DOHH2 (cell line): ENCODE measurements at regions not wholly inside any gene's neighbourhood (a gene's known extent, or its start where the extent isn't known, plus 50 kb on each side); places are given as distances from the start of the nearest gene placed in this dataset.
"Not testable (repeated sequence)": the region's sequence is repeated elsewhere in the genome, so short reads cannot be mapped to it uniquely, and the experiment has no call there.

Experiments used
- H3F3A ChIP-seq: fragments of 200-600 bp; sonication (generic), shearing (Covaris generic); 2 replicates; pipeline ENCODE4 v1.6.0; 2016; ENCODE audit warnings: antibody characterized with exemption, mild to moderate bottlenecking; ENCODE audit not compliant: control insufficient read depth, insufficient read depth
- H3K27ac ChIP-seq: fragments of 200-600 bp; sonication (generic); 2 replicates; pipeline ENCODE4 v1.5.1; 2014; ENCODE audit warnings: low read depth, mild to moderate bottlenecking, low read length, moderate library complexity
- H3K27me3 ChIP-seq: fragments of 200-600 bp; sonication (generic); 2 replicates; pipeline ENCODE4 v1.6.1; 2014; ENCODE audit warnings: mild to moderate bottlenecking, low read length, mixed read lengths; ENCODE audit not compliant: control insufficient read depth
- H3K36me3 ChIP-seq: fragments of 200-600 bp; sonication (generic); 2 replicates; pipeline ENCODE4 v1.6.1; 2014; ENCODE audit warnings: mild to moderate bottlenecking, low read length, moderate library complexity, mixed read lengths; ENCODE audit not compliant: control insufficient read depth
- H3K4me1 ChIP-seq: fragments of 200-600 bp; sonication (generic); 2 replicates; pipeline ENCODE4 v1.6.1; 2014; ENCODE audit warnings: mild to moderate bottlenecking, low read length, mixed read lengths; ENCODE audit not compliant: control insufficient read depth
- H3K4me2 ChIP-seq: fragments of 200-600 bp; sonication (generic); 2 replicates; pipeline ENCODE4 v1.6.0; 2014; ENCODE audit warnings: mild to moderate bottlenecking, low read length, moderate library complexity
- H3K4me3 ChIP-seq: fragments of 200-600 bp; sonication (generic); 2 replicates; pipeline ENCODE4 v1.5.1; 2014; ENCODE audit warnings: mild to moderate bottlenecking, low read length, mixed read lengths
- H3K79me2 ChIP-seq: fragments of 200-600 bp; sonication (generic); 2 replicates; pipeline ENCODE4 v1.6.1; 2014; ENCODE audit warnings: mild to moderate bottlenecking, low read length, mixed read lengths; ENCODE audit not compliant: control insufficient read depth
- H3K9me2 ChIP-seq: fragments of 200-600 bp; sonication (generic); replicated peaks from 2 replicates; pipeline ENCODE4 v1.6.1; 2014; ENCODE audit warnings: mild to moderate bottlenecking, low read length, mixed read lengths; ENCODE audit not compliant: control insufficient read depth
- H3K9me3 ChIP-seq: fragments of 200-600 bp; sonication (generic); 2 replicates; pipeline ENCODE4 v1.6.1; 2014; ENCODE audit warnings: antibody characterized with exemption, low read length, mixed read lengths; ENCODE audit not compliant: control insufficient read depth, insufficient read depth
- H4K20me1 ChIP-seq: fragments of 200-600 bp; sonication (generic); 2 replicates; pipeline ENCODE4 v1.6.0; 2014; ENCODE audit warnings: low read depth, mild to moderate bottlenecking, antibody characterized with exemption, low read length, moderate library complexity; ENCODE audit not compliant: control insufficient read depth, insufficient read depth
- EZH2phosphoT487 ChIP-seq: fragments of 200-600 bp; sonication (generic); IDR thresholded peaks from 2 replicates; pipeline ENCODE4 v1.6.1; 2017; ENCODE audit warnings: borderline replicate concordance, mild to moderate bottlenecking, antibody characterized with exemption, low read length, moderate library complexity, mixed read lengths
- TF ChIP-seq, protein P1 (sequence below): fragments of 200-600 bp; sonication (generic); IDR thresholded peaks from one replicate; pipeline ENCODE4 v1.5.1; 2014; ENCODE audit warnings: antibody characterized with exemption, mild to moderate bottlenecking, low read depth, low read length; ENCODE audit not compliant: poor library complexity, severe bottlenecking

DNA sequence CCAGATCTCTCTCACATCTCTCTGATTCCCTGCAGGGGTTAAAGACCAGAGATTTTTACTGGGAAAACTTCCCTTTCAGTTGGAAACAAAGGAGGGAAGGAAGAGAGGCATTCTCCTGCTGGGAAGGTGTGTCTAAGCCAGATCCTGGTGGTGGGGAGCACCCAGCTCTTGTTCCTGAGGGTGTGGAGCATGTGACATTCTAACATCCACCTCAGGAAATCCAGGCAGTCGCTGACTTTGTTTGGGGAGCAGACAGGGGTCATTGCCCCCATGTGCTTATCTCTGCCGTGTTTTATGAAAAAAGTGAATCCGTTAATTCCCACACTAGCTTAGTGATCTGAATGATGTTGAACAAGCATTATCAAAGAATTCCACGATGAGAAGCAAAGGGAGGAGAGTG, 431.7 kb upstream of the AMELY start:
- Histone ChIP-seq H3K27ac (no peak overlapping the region), H3K4me1 (peaks cover 13% of the 10 kb centered on the region), H3K4me2 (no peak overlapping the region), H3K79me2 (no peaks in the 10 kb centered on the region), H3F3A (no peaks in the 10 kb centered on the region), H3K9me3 (no peaks in the 10 kb centered on the region), H3K9me2 (no peaks in the 10 kb centered on the region), H3K36me3 (peaks cover 7% of the 10 kb centered on the region; the same call in 1 of the 2 replicates), H4K20me1 (no peaks in the 10 kb centered on the region), H3K4me3 (no peak overlapping the region), H3K27me3 (no peaks in the 10 kb centered on the region)
- TF ChIP-seq, protein P1, sequence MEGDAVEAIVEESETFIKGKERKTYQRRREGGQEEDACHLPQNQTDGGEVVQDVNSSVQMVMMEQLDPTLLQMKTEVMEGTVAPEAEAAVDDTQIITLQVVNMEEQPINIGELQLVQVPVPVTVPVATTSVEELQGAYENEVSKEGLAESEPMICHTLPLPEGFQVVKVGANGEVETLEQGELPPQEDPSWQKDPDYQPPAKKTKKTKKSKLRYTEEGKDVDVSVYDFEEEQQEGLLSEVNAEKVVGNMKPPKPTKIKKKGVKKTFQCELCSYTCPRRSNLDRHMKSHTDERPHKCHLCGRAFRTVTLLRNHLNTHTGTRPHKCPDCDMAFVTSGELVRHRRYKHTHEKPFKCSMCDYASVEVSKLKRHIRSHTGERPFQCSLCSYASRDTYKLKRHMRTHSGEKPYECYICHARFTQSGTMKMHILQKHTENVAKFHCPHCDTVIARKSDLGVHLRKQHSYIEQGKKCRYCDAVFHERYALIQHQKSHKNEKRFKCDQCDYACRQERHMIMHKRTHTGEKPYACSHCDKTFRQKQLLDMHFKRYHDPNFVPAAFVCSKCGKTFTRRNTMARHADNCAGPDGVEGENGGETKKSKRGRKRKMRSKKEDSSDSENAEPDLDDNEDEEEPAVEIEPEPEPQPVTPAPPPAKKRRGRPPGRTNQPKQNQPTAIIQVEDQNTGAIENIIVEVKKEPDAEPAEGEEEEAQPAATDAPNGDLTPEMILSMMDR, result no peak
- TF ChIP-seq EZH2phosphoT487, result no peak

DNA sequence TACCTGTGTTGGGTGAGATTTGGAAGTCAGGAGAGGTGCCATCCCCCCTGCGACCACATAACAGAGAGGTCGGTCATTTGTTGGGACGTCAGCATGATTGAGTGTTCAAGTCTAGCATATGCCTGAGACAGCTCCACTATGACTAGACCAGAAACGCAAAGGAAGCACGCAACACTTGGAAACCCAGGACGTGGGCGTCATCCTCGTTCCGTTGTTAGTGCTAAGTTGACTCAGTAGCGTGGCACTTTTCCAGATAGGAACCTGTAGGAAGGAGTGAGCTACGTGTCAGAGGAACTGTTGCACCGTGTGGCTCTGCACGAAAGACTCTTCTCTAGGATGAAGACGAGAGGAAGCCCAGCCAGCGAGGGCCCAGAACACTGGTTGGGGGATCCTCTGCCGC, 431.2 kb upstream of the AMELY start:
- not testable (repeated sequence) for H3K9me2 ChIP-seq, H4K20me1 ChIP-seq, H3K27me3 ChIP-seq, H3K9me3 ChIP-seq, H3F3A ChIP-seq, H3K4me2 ChIP-seq, H3K4me3 ChIP-seq, H3K79me2 ChIP-seq, H3K27ac ChIP-seq
- Histone ChIP-seq H3K36me3 (peaks cover 12% of the 10 kb centered on the region; the same call in 1 of the 2 replicates), H3K4me1 (peaks cover 13% of the 10 kb centered on the region)

DNA sequence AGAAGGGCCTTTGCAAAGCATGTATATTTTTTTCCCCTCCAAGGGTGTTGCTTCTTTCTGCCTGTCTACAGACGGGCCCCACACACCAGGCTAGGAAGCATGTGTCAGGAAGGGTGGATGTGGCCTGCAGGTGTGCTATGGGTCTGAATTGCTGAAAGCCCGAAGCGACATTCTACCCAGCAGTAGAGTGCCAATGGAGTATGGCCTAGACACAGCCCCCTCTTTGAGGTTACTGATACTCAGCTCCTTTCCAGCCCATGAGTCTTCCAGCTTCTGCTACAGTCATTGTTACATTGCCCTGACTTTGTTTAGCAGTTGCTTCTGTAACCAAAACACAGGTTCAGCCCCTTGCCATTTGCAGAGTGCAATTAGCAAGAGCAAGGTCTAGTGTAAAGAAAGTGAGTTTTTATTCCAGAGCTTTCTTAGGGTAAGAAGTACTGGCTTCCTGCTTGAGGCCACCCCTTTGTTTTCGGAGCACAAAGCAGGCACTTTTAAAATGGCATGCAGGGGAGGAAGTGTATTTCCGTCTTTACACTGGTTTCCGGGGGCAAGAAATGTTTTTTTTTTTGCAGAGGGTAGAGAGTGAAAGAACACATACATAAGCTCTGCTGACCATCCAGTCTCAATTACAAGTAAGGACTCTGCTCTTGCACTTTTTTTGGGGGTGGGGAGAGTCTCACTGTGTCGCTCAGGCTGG, 428.0 kb upstream of the AMELY start:
- Histone ChIP-seq H3K79me2 (no peaks in the 10 kb centered on the region), H3K27ac (peak overlapping the region; percentile 35), H3K36me3 (peaks cover 16% of the 10 kb centered on the region), H3K4me1 (peaks cover 13% of the 10 kb centered on the region), H3K27me3 (no peaks in the 10 kb centered on the region), H3K4me3 (0 out of 2 replicates have a peak overlapping the region, but pooled peaks have one; percentile 15), H3K9me2 (no peaks in the 10 kb centered on the region), H3K9me3 (no peaks in the 10 kb centered on the region), H4K20me1 (no peaks in the 10 kb centered on the region), H3K4me2 (peak overlapping the region; percentile 46), H3F3A (no peaks in the 10 kb centered on the region)
- no peak for TF ChIP-seq EZH2phosphoT487
- TF ChIP-seq, protein P1, result no peak

DNA sequence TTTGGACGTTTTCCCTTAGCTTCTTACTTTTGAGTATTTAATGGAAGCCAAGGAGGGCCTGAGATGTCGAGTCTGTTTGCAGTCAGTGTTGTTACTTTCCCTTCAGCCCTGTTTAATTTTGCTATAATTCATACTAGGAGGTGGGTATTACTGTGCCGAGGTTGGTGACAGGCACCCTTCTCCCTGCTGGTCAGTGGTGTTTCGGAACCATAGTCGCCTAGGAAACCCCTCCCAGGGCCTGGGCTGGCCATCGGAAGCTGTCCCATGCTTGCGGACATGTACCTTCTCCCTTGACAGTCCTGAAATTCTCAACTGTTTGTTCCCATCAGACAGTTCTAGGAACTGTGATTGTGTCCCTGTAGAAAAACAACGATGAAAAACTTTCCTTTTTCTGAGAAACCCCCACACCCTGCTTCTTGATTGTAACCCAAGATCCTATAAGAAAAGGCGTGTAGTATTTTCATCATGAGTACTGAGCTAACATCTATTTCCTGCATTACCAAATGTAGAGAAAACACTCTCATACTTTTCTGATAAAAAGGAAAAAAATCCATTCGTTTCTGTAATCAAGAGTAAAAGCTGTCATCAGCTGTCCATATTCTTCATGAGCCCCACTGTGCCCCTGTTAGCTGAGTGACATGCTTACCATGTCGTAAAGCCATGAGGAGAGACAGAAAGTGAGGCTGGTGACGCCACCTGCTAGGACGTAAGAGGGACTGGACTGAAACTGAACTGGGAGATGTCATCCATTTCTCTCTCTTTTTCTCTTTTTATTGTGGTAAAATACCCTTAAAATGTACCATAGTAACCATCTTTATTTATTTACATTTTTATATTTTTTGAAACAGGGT, 424.7 kb upstream of the AMELY start:
- H4K20me1 ChIP-seq, result no peaks in the 10 kb centered on the region
- H3K4me1 ChIP-seq, result peaks cover 13% of the 10 kb centered on the region
- no peaks in the 10 kb centered on the region for H3K79me2 ChIP-seq
- peaks cover 32% of the 10 kb centered on the region for H3K36me3 ChIP-seq
- no peaks in the 10 kb centered on the region for H3K27me3 ChIP-seq
- H3K4me2 ChIP-seq, result no peak overlapping the region
- no peaks in the 10 kb centered on the region for H3F3A ChIP-seq
- no peaks in the 10 kb centered on the region for H3K9me2 ChIP-seq
- H3K27ac ChIP-seq, result no peak overlapping the region
- TF ChIP-seq, protein P1, result no peak
- TF ChIP-seq EZH2phosphoT487, result no peak
- H3K4me3 ChIP-seq, result no peak overlapping the region
- no peaks in the 10 kb centered on the region for H3K9me3 ChIP-seq
